HEK293 (cell line): ENCODE measurements at regions not wholly inside any gene's neighbourhood (a gene's known extent, or its start where the extent isn't known, plus 50 kb on each side); places are given as distances from the start of the nearest gene placed in this dataset.

Source experiments
- BCL11B ChIP-seq: fragments of 450-650 bp; formaldehyde crosslinking; IDR thresholded peaks from 2 replicates; pipeline ENCODE4 v1.5.1; 2016; ENCODE audit warnings: low read depth, missing biosample characterization, missing genetic modification characterization
- EGR2 ChIP-seq: fragments of 450-650 bp; formaldehyde crosslinking; IDR thresholded peaks from 2 replicates; pipeline ENCODE4 v1.5.1; 2016; ENCODE audit warnings: low read depth, missing biosample characterization, missing genetic modification characterization
- GFI1B ChIP-seq: fragments of 450-650 bp; formaldehyde crosslinking; IDR thresholded peaks from 2 replicates; pipeline ENCODE4 v1.5.1; 2016; ENCODE audit warnings: missing biosample characterization, missing genetic modification characterization
- GLIS1 ChIP-seq: fragments of 450-650 bp; formaldehyde crosslinking; IDR thresholded peaks from 2 replicates; pipeline ENCODE4 v1.5.1; 2016; ENCODE audit warnings: missing biosample characterization, missing genetic modification characterization
- HOXA7 ChIP-seq: sonication (generic); formaldehyde crosslinking; IDR thresholded peaks from 2 replicates; pipeline ENCODE4 v1.8.1; 2022; ENCODE audit warnings: missing genetic modification reagents, borderline replicate concordance
- HOXC10 ChIP-seq: sonication (generic); formaldehyde crosslinking; IDR thresholded peaks from 2 replicates; pipeline ENCODE4 v1.8.1; 2023; ENCODE audit warnings: mild to moderate bottlenecking, missing genetic modification reagents
- KLF7 ChIP-seq: fragments of 450-650 bp; formaldehyde crosslinking; IDR thresholded peaks from 2 replicates; pipeline ENCODE4 v1.5.1; 2016; ENCODE audit warnings: missing biosample characterization, missing genetic modification characterization, borderline replicate concordance
- MZF1 ChIP-seq: fragments of 450-650 bp; formaldehyde crosslinking; IDR thresholded peaks from 2 replicates; pipeline ENCODE4 v1.5.1; 2017; ENCODE audit warnings: missing biosample characterization, missing genetic modification characterization, borderline replicate concordance
- ZBTB20 ChIP-seq: fragments of 450-650 bp; formaldehyde crosslinking; IDR thresholded peaks from 2 replicates; pipeline ENCODE4 v1.5.1; 2016; ENCODE audit warnings: missing biosample characterization, missing genetic modification characterization
- ZBTB8A ChIP-seq: fragments of 450-650 bp; formaldehyde crosslinking; IDR thresholded peaks from 2 replicates; pipeline ENCODE4 v1.5.1; 2016; ENCODE audit warnings: missing biosample characterization, missing genetic modification characterization
- ZEB2 ChIP-seq: fragments of 450-650 bp; formaldehyde crosslinking; IDR thresholded peaks from 2 replicates; pipeline ENCODE4 v1.5.1; 2016; ENCODE audit warnings: missing biosample characterization, missing genetic modification characterization
- ZNF138 ChIP-seq: fragments of 450-650 bp; formaldehyde crosslinking; IDR thresholded peaks from 2 replicates; pipeline ENCODE4 v1.5.1; 2016; ENCODE audit warnings: missing biosample characterization, missing genetic modification characterization, borderline replicate concordance
- ZNF223 ChIP-seq: fragments of 450-650 bp; formaldehyde crosslinking; IDR thresholded peaks from 2 replicates; pipeline ENCODE4 v1.5.1; 2016; ENCODE audit warnings: missing biosample characterization, missing genetic modification characterization
- ZNF292 ChIP-seq: fragments of 450-650 bp; formaldehyde crosslinking; IDR thresholded peaks from 2 replicates; pipeline ENCODE4 v1.5.1; 2016; ENCODE audit warnings: low read depth, missing biosample characterization, missing genetic modification characterization, borderline replicate concordance
- ZNF366 ChIP-seq: fragments of 450-650 bp; formaldehyde crosslinking; conservative IDR thresholded peaks from 2 replicates; pipeline ENCODE4 v1.5.1; 2016; ENCODE audit warnings: missing biosample characterization, missing genetic modification characterization
- ZNF510 ChIP-seq: fragments of 450-650 bp; formaldehyde crosslinking; IDR thresholded peaks from 2 replicates; pipeline ENCODE4 v1.5.1; 2018; ENCODE audit warnings: mild to moderate bottlenecking, missing genetic modification characterization, missing biosample characterization; ENCODE audit not compliant: insufficient replicate concordance
- ZNF544 ChIP-seq: fragments of 450-650 bp; formaldehyde crosslinking; IDR thresholded peaks from 2 replicates; pipeline ENCODE4 v1.5.0; 2017; ENCODE audit warnings: missing biosample characterization, missing genetic modification characterization
- ZNF548 ChIP-seq: fragments of 450-650 bp; formaldehyde crosslinking; IDR thresholded peaks from 2 replicates; pipeline ENCODE4 v1.5.1; 2016; ENCODE audit warnings: missing biosample characterization, missing genetic modification characterization
- ZNF558 ChIP-seq: fragments of 450-650 bp; formaldehyde crosslinking; IDR thresholded peaks from 2 replicates; pipeline ENCODE4 v1.5.1; 2016; ENCODE audit warnings: missing biosample characterization, missing genetic modification characterization
- ZNF621 ChIP-seq: fragments of 450-650 bp; formaldehyde crosslinking; IDR thresholded peaks from 2 replicates; pipeline ENCODE4 v1.5.1; 2017; ENCODE audit warnings: missing biosample characterization, missing genetic modification characterization
- ZNF654 ChIP-seq: fragments of 450-650 bp; formaldehyde crosslinking; IDR thresholded peaks from 2 replicates; pipeline ENCODE4 v1.5.1; 2016; ENCODE audit warnings: low read depth, missing biosample characterization, missing genetic modification characterization
- ZNF658 ChIP-seq: fragments of 450-650 bp; formaldehyde crosslinking; IDR thresholded peaks from 2 replicates; pipeline ENCODE4; 2016; ENCODE audit warnings: missing biosample characterization, missing genetic modification characterization
- ZNF664 ChIP-seq: fragments of 450-650 bp; formaldehyde crosslinking; IDR thresholded peaks from 2 replicates; pipeline ENCODE4 v1.5.1; 2016; ENCODE audit warnings: missing biosample characterization, missing genetic modification characterization
- ZNF792 ChIP-seq: fragments of 450-650 bp; formaldehyde crosslinking; IDR thresholded peaks from 2 replicates; pipeline ENCODE4 v1.5.1; 2016; ENCODE audit warnings: missing biosample characterization, missing genetic modification characterization
- ZNF843 ChIP-seq: fragments of 450-650 bp; formaldehyde crosslinking; IDR thresholded peaks from 2 replicates; pipeline ENCODE4 v1.5.1; 2016; ENCODE audit warnings: missing biosample characterization, missing genetic modification characterization
- TF ChIP-seq, protein P1 (sequence below): fragments of 450-650 bp; formaldehyde crosslinking; IDR thresholded peaks from 2 replicates; pipeline ENCODE4 v1.5.1; 2016; ENCODE audit warnings: missing biosample characterization, missing genetic modification characterization
- TF ChIP-seq, protein P2 (sequence below): fragments of 450-650 bp; formaldehyde crosslinking; IDR thresholded peaks from 2 replicates; pipeline ENCODE4 v1.5.1; 2016; ENCODE audit warnings: missing biosample characterization, missing genetic modification characterization, borderline replicate concordance
- TF ChIP-seq, protein P3 (sequence below): fragments of 450-650 bp; formaldehyde crosslinking; IDR thresholded peaks from 2 replicates; pipeline ENCODE4 v1.5.1; 2016; ENCODE audit warnings: missing biosample characterization, missing genetic modification characterization
- TF ChIP-seq, protein P4 (sequence below): fragments of 450-650 bp; formaldehyde crosslinking; IDR thresholded peaks from 2 replicates; pipeline ENCODE4 v1.5.1; 2016; ENCODE audit warnings: missing biosample characterization, missing genetic modification characterization, low read depth
- TF ChIP-seq, protein P5 (sequence below): fragments of 450-650 bp; formaldehyde crosslinking; IDR thresholded peaks from 2 replicates; pipeline ENCODE4 v1.5.1; 2016; ENCODE audit warnings: missing biosample characterization, missing genetic modification characterization

DNA sequence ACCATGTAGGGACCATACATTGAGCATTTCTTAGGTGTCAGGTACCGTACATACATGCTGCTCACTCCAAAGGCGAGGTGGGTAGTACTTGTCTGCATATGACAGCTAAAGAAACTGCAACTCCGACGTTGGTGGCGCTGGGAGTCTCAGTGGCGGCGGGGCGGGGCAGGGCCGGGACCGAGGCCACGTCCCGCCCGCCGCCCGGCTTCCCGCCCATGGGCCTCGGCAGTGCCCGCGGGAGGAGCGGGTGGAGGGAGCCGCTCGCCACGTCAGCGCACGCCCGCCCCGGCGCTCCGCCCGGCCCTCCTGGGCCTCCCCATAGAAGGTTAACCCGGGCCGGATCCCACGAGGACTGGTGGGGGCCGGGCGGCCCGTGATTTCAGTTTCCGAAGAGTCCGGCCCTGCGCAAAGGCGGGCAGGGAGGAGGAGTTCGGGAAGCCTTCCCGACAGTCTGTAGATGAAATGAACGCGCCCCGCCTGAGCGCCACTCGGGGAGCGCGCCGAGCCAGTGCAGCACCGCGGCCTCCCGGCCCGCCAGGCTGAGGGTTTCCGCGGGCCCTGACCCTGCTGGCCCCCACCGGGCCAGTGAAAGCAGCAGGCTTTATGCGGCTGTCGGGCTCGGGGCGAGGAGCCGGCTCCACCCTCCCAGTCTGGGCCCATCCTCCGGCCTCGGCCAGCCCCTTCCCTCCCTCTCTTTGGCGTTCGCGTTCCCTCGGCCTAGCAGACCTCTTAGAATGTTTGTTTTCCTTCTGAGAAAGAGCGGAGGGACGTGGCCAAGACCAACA is 119.9 kb upstream of the JUN start (continued):
- TF ChIP-seq, protein P1, sequence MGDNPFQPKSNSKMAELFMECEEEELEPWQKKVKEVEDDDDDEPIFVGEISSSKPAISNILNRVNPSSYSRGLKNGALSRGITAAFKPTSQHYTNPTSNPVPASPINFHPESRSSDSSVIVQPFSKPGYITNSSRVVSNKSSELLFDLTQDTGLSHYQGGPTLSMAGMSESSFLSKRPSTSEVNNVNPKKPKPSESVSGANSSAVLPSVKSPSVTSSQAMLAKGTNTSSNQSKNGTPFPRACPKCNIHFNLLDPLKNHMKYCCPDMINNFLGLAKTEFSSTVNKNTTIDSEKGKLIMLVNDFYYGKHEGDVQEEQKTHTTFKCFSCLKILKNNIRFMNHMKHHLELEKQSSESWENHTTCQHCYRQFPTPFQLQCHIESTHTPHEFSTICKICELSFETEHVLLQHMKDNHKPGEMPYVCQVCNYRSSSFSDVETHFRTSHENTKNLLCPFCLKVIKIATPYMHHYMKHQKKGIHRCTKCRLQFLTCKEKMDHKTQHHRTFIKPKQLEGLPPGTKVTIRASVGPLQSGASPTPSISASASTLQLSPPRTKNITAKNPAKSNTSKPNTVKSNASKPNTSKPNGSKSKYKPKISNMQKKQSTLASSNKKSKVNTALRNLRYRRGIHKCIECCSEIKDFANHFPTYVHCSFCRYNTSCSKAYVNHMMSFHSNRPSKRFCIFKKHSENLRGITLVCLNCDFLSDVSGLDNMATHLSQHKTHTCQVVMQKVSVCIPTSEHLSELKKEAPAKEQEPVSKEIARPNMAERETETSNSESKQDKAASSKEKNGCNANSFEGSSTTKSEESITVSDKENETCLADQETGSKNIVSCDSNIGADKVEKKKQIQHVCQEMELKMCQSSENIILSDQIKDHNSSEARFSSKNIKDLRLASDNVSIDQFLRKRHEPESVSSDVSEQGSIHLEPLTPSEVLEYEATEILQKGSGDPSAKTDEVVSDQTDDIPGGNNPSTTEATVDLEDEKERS: no peak
- no peak for TF ChIP-seq ZNF664 (tag by site-specific recombination)
- no peak for TF ChIP-seq ZNF292
- peak; percentile 65; the same call in 1 of the 2 replicates for TF ChIP-seq ZBTB20 (tag by site-specific recombination)
- TF ChIP-seq MZF1: no peak
- TF ChIP-seq ZNF366 (tag by site-specific recombination): peak; percentile 44
- TF ChIP-seq ZNF558 (tag by site-specific recombination): no peak
- no peak for TF ChIP-seq ZNF138 (tag by site-specific recombination)
- TF ChIP-seq, protein P2, sequence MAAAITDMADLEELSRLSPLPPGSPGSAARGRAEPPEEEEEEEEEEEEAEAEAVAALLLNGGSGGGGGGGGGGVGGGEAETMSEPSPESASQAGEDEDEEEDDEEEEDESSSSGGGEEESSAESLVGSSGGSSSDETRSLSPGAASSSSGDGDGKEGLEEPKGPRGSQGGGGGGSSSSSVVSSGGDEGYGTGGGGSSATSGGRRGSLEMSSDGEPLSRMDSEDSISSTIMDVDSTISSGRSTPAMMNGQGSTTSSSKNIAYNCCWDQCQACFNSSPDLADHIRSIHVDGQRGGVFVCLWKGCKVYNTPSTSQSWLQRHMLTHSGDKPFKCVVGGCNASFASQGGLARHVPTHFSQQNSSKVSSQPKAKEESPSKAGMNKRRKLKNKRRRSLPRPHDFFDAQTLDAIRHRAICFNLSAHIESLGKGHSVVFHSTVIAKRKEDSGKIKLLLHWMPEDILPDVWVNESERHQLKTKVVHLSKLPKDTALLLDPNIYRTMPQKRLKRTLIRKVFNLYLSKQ (tag by site-specific recombination): no peak
- TF ChIP-seq ZNF510 (tag by site-specific recombination): no peak
- TF ChIP-seq ZNF658 (tag by site-specific recombination): no peak
- no peak for TF ChIP-seq ZNF544 (tag by site-specific recombination)
- no peak for TF ChIP-seq ZNF621 (tag by site-specific recombination)
- peak; percentile 34; the same call in 1 of the 2 replicates for TF ChIP-seq KLF7 (tag by site-specific recombination)
- TF ChIP-seq ZNF792 (tag by site-specific recombination): no peak
- peak; percentile 35; the same call in 1 of the 2 replicates for TF ChIP-seq ZNF843
- peak; percentile 75 for TF ChIP-seq ZEB2
- TF ChIP-seq, protein P3, sequence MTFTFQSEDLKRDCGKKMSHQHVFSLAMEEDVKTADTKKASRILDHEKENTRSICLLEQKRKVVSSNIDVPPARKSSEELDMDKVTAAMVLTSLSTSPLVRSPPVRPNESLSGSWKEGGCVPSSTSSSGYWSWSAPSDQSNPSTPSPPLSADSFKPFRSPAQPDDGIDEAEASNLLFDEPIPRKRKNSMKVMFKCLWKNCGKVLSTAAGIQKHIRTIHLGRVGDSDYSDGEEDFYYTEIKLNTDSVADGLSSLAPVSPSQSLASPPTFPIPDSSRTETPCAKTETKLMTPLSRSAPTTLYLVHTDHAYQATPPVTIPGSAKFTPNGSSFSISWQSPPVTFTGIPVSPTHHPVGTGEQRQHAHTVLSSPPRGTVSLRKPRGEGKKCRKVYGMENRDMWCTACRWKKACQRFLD (tag by site-specific recombination): no peak
- peak; percentile 82 for TF ChIP-seq ZBTB8A (tag by site-specific recombination)
- TF ChIP-seq ZNF548: no peak
- TF ChIP-seq GLIS1: peak; percentile 63
- no peak for TF ChIP-seq EGR2 (tag by site-specific recombination)
- no peak for TF ChIP-seq BCL11B (tag by site-specific recombination)
- TF ChIP-seq GFI1B (tag by site-specific recombination): 0 out of 2 replicates have a peak, but pooled peaks have one; percentile 52
- TF ChIP-seq, protein P4, sequence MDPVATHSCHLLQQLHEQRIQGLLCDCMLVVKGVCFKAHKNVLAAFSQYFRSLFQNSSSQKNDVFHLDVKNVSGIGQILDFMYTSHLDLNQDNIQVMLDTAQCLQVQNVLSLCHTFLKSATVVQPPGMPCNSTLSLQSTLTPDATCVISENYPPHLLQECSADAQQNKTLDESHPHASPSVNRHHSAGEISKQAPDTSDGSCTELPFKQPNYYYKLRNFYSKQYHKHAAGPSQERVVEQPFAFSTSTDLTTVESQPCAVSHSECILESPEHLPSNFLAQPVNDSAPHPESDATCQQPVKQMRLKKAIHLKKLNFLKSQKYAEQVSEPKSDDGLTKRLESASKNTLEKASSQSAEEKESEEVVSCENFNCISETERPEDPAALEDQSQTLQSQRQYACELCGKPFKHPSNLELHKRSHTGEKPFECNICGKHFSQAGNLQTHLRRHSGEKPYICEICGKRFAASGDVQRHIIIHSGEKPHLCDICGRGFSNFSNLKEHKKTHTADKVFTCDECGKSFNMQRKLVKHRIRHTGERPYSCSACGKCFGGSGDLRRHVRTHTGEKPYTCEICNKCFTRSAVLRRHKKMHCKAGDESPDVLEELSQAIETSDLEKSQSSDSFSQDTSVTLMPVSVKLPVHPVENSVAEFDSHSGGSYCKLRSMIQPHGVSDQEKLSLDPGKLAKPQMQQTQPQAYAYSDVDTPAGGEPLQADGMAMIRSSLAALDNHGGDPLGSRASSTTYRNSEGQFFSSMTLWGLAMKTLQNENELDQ (tag by site-specific recombination): no peak
- no peak for TF ChIP-seq HOXA7 (CRISPR knock-in tag)
- 0 out of 2 replicates have a peak, but pooled peaks have one; percentile 20 for TF ChIP-seq ZNF223 (tag by site-specific recombination)
- no peak for TF ChIP-seq ZNF654 (tag by site-specific recombination)
- TF ChIP-seq HOXC10: 0 out of 2 replicates have a peak, but pooled peaks have one; percentile 58
- TF ChIP-seq, protein P5, sequence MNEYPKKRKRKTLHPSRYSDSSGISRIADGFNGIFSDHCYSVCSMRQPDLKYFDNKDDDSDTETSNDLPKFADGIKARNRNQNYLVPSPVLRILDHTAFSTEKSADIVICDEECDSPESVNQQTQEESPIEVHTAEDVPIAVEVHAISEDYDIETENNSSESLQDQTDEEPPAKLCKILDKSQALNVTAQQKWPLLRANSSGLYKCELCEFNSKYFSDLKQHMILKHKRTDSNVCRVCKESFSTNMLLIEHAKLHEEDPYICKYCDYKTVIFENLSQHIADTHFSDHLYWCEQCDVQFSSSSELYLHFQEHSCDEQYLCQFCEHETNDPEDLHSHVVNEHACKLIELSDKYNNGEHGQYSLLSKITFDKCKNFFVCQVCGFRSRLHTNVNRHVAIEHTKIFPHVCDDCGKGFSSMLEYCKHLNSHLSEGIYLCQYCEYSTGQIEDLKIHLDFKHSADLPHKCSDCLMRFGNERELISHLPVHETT (tag by site-specific recombination): no peak
